ENCODE measurements at regions not wholly inside any gene's neighbourhood (a gene's known extent, or its start where the extent isn't known, plus 50 kb on each side); places are given as distances from the start of the nearest gene placed in this dataset.
"Not testable (repeated sequence)": the region's sequence is repeated elsewhere in the genome, so short reads cannot be mapped to it uniquely, and the experiment has no call there.

- Histone ChIP-seq H3K27ac (no peak overlapping the region), H3K4me3 (no peak overlapping the region)
- DNase-seq (ENCODE audit: low spot score) = no peak
- TF ChIP-seq CTCF (IDR thresholded peaks at IDR 0.05) = no peak
These were observed 507.9 kb downstream of the TTLL7 start for GRCh38 chr1:83490988-83491387.

GRCh38 chr1:83488105-83488504, 510.8 kb downstream of the TTLL7 start:
- not testable (repeated sequence) for DNase-seq (ENCODE audit: low spot score); H3K4me3 ChIP-seq; H3K27ac ChIP-seq

- DNase-seq (ENCODE audit: low spot score); H3K4me3 ChIP-seq; H3K27ac ChIP-seq: not testable (repeated sequence)
These were observed 511.5 kb downstream of the TTLL7 start for GRCh38 chr1:83487460-83487859.

GRCh38 chr1:83485314-83486019, 513.5 kb downstream of the TTLL7 start:
- not testable (repeated sequence) for H3K27ac ChIP-seq; H3K4me3 ChIP-seq; DNase-seq (ENCODE audit: low spot score)

GRCh38 chr1:83481284-83481683, 517.6 kb downstream of the TTLL7 start:
- not testable (repeated sequence) for H3K4me3 ChIP-seq; DNase-seq (ENCODE audit: low spot score); H3K27ac ChIP-seq

- not testable (repeated sequence) for H3K4me3 ChIP-seq; DNase-seq (ENCODE audit: low spot score); H3K27ac ChIP-seq
These were observed 519.2 kb downstream of the TTLL7 start for GRCh38 chr1:83479591-83480239.

GRCh38 chr1:83478127-83478526, 520.8 kb downstream of the TTLL7 start:
- H3K4me3 ChIP-seq; DNase-seq (ENCODE audit: low spot score); H3K27ac ChIP-seq: not testable (repeated sequence)

- H3K4me3 ChIP-seq; DNase-seq (ENCODE audit: low spot score); H3K27ac ChIP-seq: not testable (repeated sequence)
These were observed 522.4 kb downstream of the TTLL7 start for GRCh38 chr1:83476518-83476917.

- DNase-seq (ENCODE audit: low spot score); H3K27ac ChIP-seq: not testable (repeated sequence)
These were observed 524.0 kb downstream of the TTLL7 start for GRCh38 chr1:83474946-83475345.

GRCh38 chr1:83473986-83474385, 524.9 kb downstream of the TTLL7 start:
- not testable (repeated sequence) for DNase-seq (ENCODE audit: low spot score); H3K27ac ChIP-seq; H3K4me3 ChIP-seq

More at GRCh38 chr1:83474946-83475345, 524.0 kb downstream of the TTLL7 start:
- not testable (repeated sequence) for H3K4me3 ChIP-seq

GRCh38 chr1:83472066-83472465, 526.9 kb downstream of the TTLL7 start:
- DNase-seq (ENCODE audit: low spot score) = not testable (repeated sequence)

GRCh38 chr1:83471272-83471671, 527.7 kb downstream of the TTLL7 start:
- not testable (repeated sequence) for H3K27ac ChIP-seq; H3K4me3 ChIP-seq; DNase-seq (ENCODE audit: low spot score)

More at GRCh38 chr1:83472066-83472465, 526.9 kb downstream of the TTLL7 start:
- not testable (repeated sequence) for H3K27ac ChIP-seq, H3K4me3 ChIP-seq

GRCh38 chr1:83468336-83468735, 530.6 kb downstream of the TTLL7 start:
- H3K4me3 ChIP-seq; DNase-seq (ENCODE audit: low spot score); H3K27ac ChIP-seq: not testable (repeated sequence)

GRCh38 chr1:83457735-83458248, 541.1 kb downstream of the TTLL7 start:
- not testable (repeated sequence) for H3K4me3 ChIP-seq; H3K27ac ChIP-seq; DNase-seq (ENCODE audit: low spot score)

GRCh38 chr1:83457281-83457680, 541.7 kb downstream of the TTLL7 start:
- DNase-seq (ENCODE audit: low spot score); H3K4me3 ChIP-seq; H3K27ac ChIP-seq: not testable (repeated sequence)

GRCh38 chr1:83455753-83456152, 543.2 kb downstream of the TTLL7 start:
- not testable (repeated sequence) for H3K4me3 ChIP-seq; H3K27ac ChIP-seq; DNase-seq (ENCODE audit: low spot score)

GRCh38 chr1:83445873-83446272, 553.1 kb downstream of the TTLL7 start:
- not testable (repeated sequence) for H3K27ac ChIP-seq; H3K4me3 ChIP-seq; DNase-seq (ENCODE audit: low spot score)

GRCh38 chr1:83442412-83442811, 556.5 kb downstream of the TTLL7 start:
- H3K27ac ChIP-seq; H3K4me3 ChIP-seq; DNase-seq (ENCODE audit: low spot score): not testable (repeated sequence)

Measured in coronary artery (tissue), 2 donors.